Fibroblast of lung (primary cell): ENCODE measurements at regions not wholly inside any gene's neighbourhood (a gene's known extent, or its start where the extent isn't known, plus 50 kb on each side); places are given as distances from the start of the nearest gene placed in this dataset.

Source experiments
- EZH2 ChIP-seq: IDR thresholded peaks from 2 replicates; pipeline ENCODE4 v1.5.1; 2012; ENCODE audit warnings: low read length, control low read depth, mild to moderate bottlenecking; ENCODE audit errors: missing control alignments
- TF ChIP-seq, protein P1 (sequence below), 2 donors: IDR thresholded peaks in 1 of 2; conservative IDR thresholded peaks in 1 of 2; 1 replicate in 1 of 2; 2 replicates in 1 of 2; pipeline ENCODE4 v1.5.1; 2011 to 2012; ENCODE audit warnings: low read length in 2 of 2, control low read depth in 1 of 2, inconsistent platforms in 1 of 2, low read depth in 1 of 2, mild to moderate bottlenecking in 1 of 2

DNA sequence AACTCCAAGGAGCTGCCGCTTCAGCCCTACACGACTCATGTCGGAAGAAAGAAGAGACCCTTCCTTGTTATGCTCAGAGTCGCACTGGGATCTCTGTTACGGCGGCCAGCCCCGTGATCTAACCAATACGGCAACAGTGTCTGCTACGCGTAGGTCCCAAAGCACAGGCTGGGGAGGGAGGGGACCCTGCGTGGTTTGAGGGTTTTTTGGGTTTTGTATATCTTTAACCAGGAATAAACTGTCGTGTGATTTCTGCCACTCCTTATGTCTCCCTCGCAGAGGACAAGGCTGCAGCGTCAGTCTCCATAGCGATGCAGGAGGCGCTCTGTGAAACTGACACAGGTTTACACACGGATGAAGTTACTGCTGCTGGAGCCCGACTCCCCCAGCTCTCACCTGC lies 60.0 kb upstream of the DIO3 start:
- TF ChIP-seq EZH2 = no peak
- TF ChIP-seq, protein P1, sequence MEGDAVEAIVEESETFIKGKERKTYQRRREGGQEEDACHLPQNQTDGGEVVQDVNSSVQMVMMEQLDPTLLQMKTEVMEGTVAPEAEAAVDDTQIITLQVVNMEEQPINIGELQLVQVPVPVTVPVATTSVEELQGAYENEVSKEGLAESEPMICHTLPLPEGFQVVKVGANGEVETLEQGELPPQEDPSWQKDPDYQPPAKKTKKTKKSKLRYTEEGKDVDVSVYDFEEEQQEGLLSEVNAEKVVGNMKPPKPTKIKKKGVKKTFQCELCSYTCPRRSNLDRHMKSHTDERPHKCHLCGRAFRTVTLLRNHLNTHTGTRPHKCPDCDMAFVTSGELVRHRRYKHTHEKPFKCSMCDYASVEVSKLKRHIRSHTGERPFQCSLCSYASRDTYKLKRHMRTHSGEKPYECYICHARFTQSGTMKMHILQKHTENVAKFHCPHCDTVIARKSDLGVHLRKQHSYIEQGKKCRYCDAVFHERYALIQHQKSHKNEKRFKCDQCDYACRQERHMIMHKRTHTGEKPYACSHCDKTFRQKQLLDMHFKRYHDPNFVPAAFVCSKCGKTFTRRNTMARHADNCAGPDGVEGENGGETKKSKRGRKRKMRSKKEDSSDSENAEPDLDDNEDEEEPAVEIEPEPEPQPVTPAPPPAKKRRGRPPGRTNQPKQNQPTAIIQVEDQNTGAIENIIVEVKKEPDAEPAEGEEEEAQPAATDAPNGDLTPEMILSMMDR (conservative IDR thresholded peaks at IDR 0.05 in 1 of 2, IDR thresholded peaks at IDR 0.05 in 1 of 2; ENCODE audit: low read depth in 1 of 2, low read length in 2 of 2) = no peak
